CD14-positive monocyte (primary cell): ENCODE measurements at regions not wholly inside any gene's neighbourhood (a gene's known extent, or its start where the extent isn't known, plus 50 kb on each side); places are given as distances from the start of the nearest gene placed in this dataset.

Source experiments
- DNase-seq, 3 donors: peaks; one replicate each; pipeline ENCODE4 v3.0.0-alpha.2; 2011 to 2022
- H2AFZ ChIP-seq: 2 replicates; pipeline ENCODE4 v1.6.0; 2012; ENCODE audit warnings: mild to moderate bottlenecking, low read depth, low read length, inconsistent platforms; ENCODE audit not compliant: insufficient read depth, poor library complexity, severe bottlenecking
- H3K27ac ChIP-seq, 2 donors: 1 replicate in 1 of 2; 2 replicates in 1 of 2; pipeline ENCODE4 v1.5.1; 2012 to 2013; ENCODE audit warnings: low read length in 2 of 2, control low read depth in 1 of 2, inconsistent platforms in 1 of 2, low read depth in 1 of 2, mild to moderate bottlenecking in 1 of 2
- H3K27me3 ChIP-seq, 2 donors: one replicate each; pipeline versions ENCODE4 v1.6.0 to v1.6.1; 2011 to 2013; ENCODE audit warnings: low read length in 2 of 2; ENCODE audit not compliant: control insufficient read depth in 2 of 2, insufficient read depth in 2 of 2
- H3K36me3 ChIP-seq, 2 donors: replicated peaks in 1 of 2; 1 replicate in 1 of 2; 2 replicates in 1 of 2; pipeline versions ENCODE4 v1.5.1 to v1.6.1; 2012 to 2013; ENCODE audit warnings: low read length in 2 of 2, control low read depth in 1 of 2, inconsistent platforms in 1 of 2, mild to moderate bottlenecking in 1 of 2; ENCODE audit not compliant: insufficient read depth in 2 of 2, control insufficient read depth in 1 of 2
- H3K4me1 ChIP-seq, 2 donors: 1 replicate in 1 of 2; 2 replicates in 1 of 2; pipeline versions ENCODE4 v1.5.1 to v1.6.1; 2012 to 2013; ENCODE audit warnings: low read length in 2 of 2, control low read depth in 1 of 2, inconsistent platforms in 1 of 2, mild to moderate bottlenecking in 1 of 2, moderate library complexity in 1 of 2; ENCODE audit not compliant: insufficient read depth in 2 of 2, control insufficient read depth in 1 of 2
- H3K4me2 ChIP-seq: replicated peaks from 2 replicates; pipeline ENCODE3; 2012; ENCODE audit warnings: low read length, moderate library complexity, mild to moderate bottlenecking; ENCODE audit not compliant: poor library complexity, severe bottlenecking; ENCODE audit errors: extremely low read depth
- H3K4me3 ChIP-seq, 3 experiments: fragments of 200-600 bp in 1 of 3; sonication (generic) in 1 of 3; replicated peaks in 1 of 3; 1 replicate in 2 of 3; 2 replicates in 1 of 3; pipeline ENCODE4 v1.5.1; 2011 to 2013; ENCODE audit warnings: low read length in 3 of 3, mild to moderate bottlenecking in 3 of 3, control low read depth in 2 of 3, low read depth in 2 of 3, inconsistent platforms in 1 of 3, moderate library complexity in 1 of 3
- H3K79me2 ChIP-seq: 2 replicates; pipeline ENCODE4 v1.6.0; 2012; ENCODE audit warnings: mild to moderate bottlenecking, control low read depth, inconsistent platforms, low read length, moderate library complexity; ENCODE audit not compliant: insufficient read depth
- H3K9ac ChIP-seq: 2 replicates; pipeline ENCODE4 v1.6.0; 2017; ENCODE audit warnings: low read length, mild to moderate bottlenecking; ENCODE audit not compliant: insufficient read depth, poor library complexity, severe bottlenecking
- H3K9me3 ChIP-seq, 2 donors: replicated peaks in 1 of 2; 1 replicate in 1 of 2; 2 replicates in 1 of 2; pipeline versions ENCODE4 v1.5.1 to v1.6.1; 2012 to 2013; ENCODE audit warnings: low read length in 2 of 2, control low read depth in 1 of 2; ENCODE audit not compliant: control insufficient read depth in 1 of 2, insufficient read depth in 1 of 2
- H4K20me1 ChIP-seq: 2 replicates; pipeline ENCODE4 v1.6.0; 2012; ENCODE audit warnings: mild to moderate bottlenecking, low read length, control low read depth, moderate library complexity; ENCODE audit not compliant: insufficient read depth
- H3K27ac Mint-ChIP-seq, 7 donors: one replicate each; pipeline ENCODE4 v1.8.0; 2020; ENCODE audit warnings: mild to moderate bottlenecking in 7 of 7, mixed read lengths in 7 of 7, moderate library complexity in 6 of 7, inconsistent platforms in 2 of 7
- H3K27me3 Mint-ChIP-seq, 3 donors: one replicate each; pipeline ENCODE4 v1.8.0; 2021 to 2022; ENCODE audit warnings: low read depth in 3 of 3, mild to moderate bottlenecking in 3 of 3, mixed read lengths in 3 of 3, moderate library complexity in 3 of 3, inconsistent platforms in 1 of 3
- H3K36me3 Mint-ChIP-seq, 2 donors: one replicate each; pipeline ENCODE4 v1.8.0; 2020; ENCODE audit warnings: mixed read lengths in 2 of 2, inconsistent platforms in 1 of 2, mild to moderate bottlenecking in 1 of 2
- H3K4me1 Mint-ChIP-seq: one replicate; pipeline ENCODE4 v1.8.0; 2020; ENCODE audit warnings: mild to moderate bottlenecking, mixed read lengths
- H3K4me3 Mint-ChIP-seq, 2 donors: one replicate each; pipeline ENCODE4 v1.8.0; 2020; ENCODE audit warnings: mild to moderate bottlenecking in 2 of 2, mixed read lengths in 2 of 2, moderate library complexity in 1 of 2
- H3K9me3 Mint-ChIP-seq, 7 donors: one replicate each; pipeline ENCODE4 v1.8.0; 2020 to 2022; ENCODE audit warnings: mixed read lengths in 7 of 7, mild to moderate bottlenecking in 6 of 7, moderate library complexity in 6 of 7, inconsistent platforms in 2 of 7
- CTCF ChIP-seq: fragments of 200-600 bp; IDR thresholded peaks from one replicate; pipeline ENCODE4 v1.8.0; 2022; ENCODE audit warnings: antibody characterized with exemption, mild to moderate bottlenecking
- WGBS: methylation state at CpG from one replicate; pipeline ENCODE4 v1.1.5; 2013; ENCODE audit warnings: missing lambda C conversion rate; ENCODE audit not compliant: insufficient coverage; 5-methylcytosine and 5-hydroxymethylcytosine counted together
- intact Hi-C, 2 donors: fragments of 100-400 bp; cut with micrococcal nuclease; formaldehyde crosslinking; loops; one replicate each; pipeline versions ENCODE4 v1.15.0 to v1.15.1; 2023

GRCh38 chr13:103473081-103473480, 406.9 kb upstream of the SLC10A2 start:
- Histone ChIP-seq H3K27me3 (no peaks in the 10 kb centered on the region), H3K4me3 (no peak overlapping the region), H3K36me3 (no peaks in the 10 kb centered on the region), H3K4me1 (no peaks in the 10 kb centered on the region), H3K79me2 (no peaks in the 10 kb centered on the region), H3K9ac (no peak overlapping the region), H3K4me2 (no peak overlapping the region), H2AFZ (no peak overlapping the region), H4K20me1 (no peaks in the 10 kb centered on the region), H3K27ac (no peak overlapping the region), H3K9me3 (peaks cover 0 to 2% of the 10 kb centered on the region in 2 donors)
- Mint-ChIP-seq H3K36me3 (no peaks in the 10 kb centered on the region), H3K4me1 (no peaks in the 10 kb centered on the region), H3K9me3 (peaks cover 0 to 8% (median 5%) of the 10 kb centered on the region in 7 donors), H3K27ac (no peak overlapping the region), H3K27me3 (no peaks in the 10 kb centered on the region), H3K4me3 (no peak overlapping the region)
- DNase-seq = no peak
- WGBS = no CpG with 5 or more reads among the region's 1 CpG
- intact Hi-C loops = no loop called here
- TF ChIP-seq CTCF = no peak

- H3K9ac ChIP-seq = no peak overlapping the region
- no peaks in the 10 kb centered on the region for H4K20me1 ChIP-seq
- Mint-ChIP-seq H3K9me3 (peaks cover under 1 to 5% (median 4%) of the 10 kb centered on the region in 7 donors), H3K4me3 (no peak overlapping the region), H3K27ac (no peak overlapping the region), H3K27me3 (no peaks in the 10 kb centered on the region), H3K36me3 (no peaks in the 10 kb centered on the region), H3K4me1 (no peaks in the 10 kb centered on the region)
- WGBS = 60% methylated on average over 1 of the region's 4 CpGs
- no peaks in the 10 kb centered on the region for H3K27me3 ChIP-seq
- intact Hi-C loops = no loop called here
- peaks cover 0 to 2% of the 10 kb centered on the region in 2 donors for H3K9me3 ChIP-seq
- H3K4me1 ChIP-seq = no peaks in the 10 kb centered on the region
- no peaks in the 10 kb centered on the region for H3K36me3 ChIP-seq
- H3K4me3 ChIP-seq = no peak overlapping the region
- H3K4me2 ChIP-seq = no peak overlapping the region
- H2AFZ ChIP-seq = no peak overlapping the region
- no peak for TF ChIP-seq CTCF
- DNase-seq = no peak
- no peaks in the 10 kb centered on the region for H3K79me2 ChIP-seq
- H3K27ac ChIP-seq = no peak overlapping the region
Observed at GRCh38 chr13:103471896-103472295, 405.7 kb upstream of the SLC10A2 start.
